GM23338 (cell line): ENCODE measurements at regions not wholly inside any gene's neighbourhood (a gene's known extent, or its start where the extent isn't known, plus 50 kb on each side); places are given as distances from the start of the nearest gene placed in this dataset.

Source experiments
- ATAC-seq: fragments of 200-7000 bp; cut with Tn5 transposase; 3 replicates; pipeline ENCODE4 v1.9.1; 2020
- DNase-seq: peaks from one replicate; pipeline ENCODE4 v3.0.0-alpha.2; 2015; ENCODE audit warnings: low spot score
- H2AFZ ChIP-seq: fragments of 200-600 bp; sonication (generic); 2 replicates; pipeline ENCODE4 v1.8.0; 2016; ENCODE audit warnings: antibody characterized with exemption, mild to moderate bottlenecking, moderate library complexity
- H3F3A ChIP-seq: fragments of 200-600 bp; sonication (generic); replicated peaks from 2 replicates; pipeline ENCODE4 v1.8.0; 2017; ENCODE audit warnings: antibody characterized with exemption, mixed run types, low read depth
- H3K27ac ChIP-seq: fragments of 200-600 bp; sonication (generic); 2 replicates; pipeline ENCODE4 v1.6.1; 2016; ENCODE audit warnings: low read depth
- H3K27me3 ChIP-seq: fragments of 200-600 bp; sonication (generic); 2 replicates; pipeline ENCODE4 v1.8.0; 2016; ENCODE audit warnings: mild to moderate bottlenecking, mixed run types, moderate library complexity; ENCODE audit not compliant: insufficient read depth
- H3K36me3 ChIP-seq: fragments of 200-600 bp; sonication (generic); 2 replicates; pipeline ENCODE4 v1.8.0; 2016; ENCODE audit warnings: mild to moderate bottlenecking; ENCODE audit not compliant: insufficient read depth
- H3K4me1 ChIP-seq: fragments of 200-600 bp; sonication (generic); 2 replicates; pipeline ENCODE4 v1.8.0; 2016; ENCODE audit warnings: mild to moderate bottlenecking, moderate library complexity; ENCODE audit not compliant: insufficient read depth
- H3K4me2 ChIP-seq: fragments of 200-600 bp; sonication (generic); 2 replicates; pipeline ENCODE4 v1.7.1; 2017; ENCODE audit warnings: mixed run types
- H3K4me3 ChIP-seq: fragments of 200-600 bp; sonication (generic); 2 replicates; pipeline ENCODE4 v1.6.1; 2016; ENCODE audit warnings: mixed run types
- H3K79me2 ChIP-seq: fragments of 200-600 bp; sonication (generic); replicated peaks from 2 replicates; pipeline ENCODE4 v1.8.0; 2017; ENCODE audit warnings: mild to moderate bottlenecking; ENCODE audit not compliant: insufficient read depth
- H3K9me2 ChIP-seq: fragments of 200-600 bp; sonication (generic); 2 replicates; pipeline ENCODE4 v1.8.0; 2017; ENCODE audit not compliant: insufficient read depth
- H4K20me1 ChIP-seq: fragments of 200-600 bp; sonication (generic); replicated peaks from 2 replicates; pipeline ENCODE4 v1.8.0; 2017; ENCODE audit warnings: mild to moderate bottlenecking; ENCODE audit not compliant: insufficient read depth
- H3K27ac Mint-ChIP-seq: 2 replicates; pipeline ENCODE4 v1.8.0; 2020; ENCODE audit warnings: inconsistent platforms, mild to moderate bottlenecking, moderate library complexity, mixed read lengths
- H3K27me3 Mint-ChIP-seq: 3 replicates; pipeline ENCODE4 v1.8.0; 2022; ENCODE audit warnings: low read depth, mild to moderate bottlenecking, moderate library complexity, mixed read lengths, inconsistent platforms; ENCODE audit not compliant: insufficient read depth, poor library complexity
- H3K36me3 Mint-ChIP-seq: 3 replicates; pipeline ENCODE4 v1.8.0; 2021; ENCODE audit warnings: low read depth, mild to moderate bottlenecking, inconsistent platforms, moderate library complexity, mixed read lengths
- H3K4me1 Mint-ChIP-seq: 3 replicates; pipeline ENCODE4 v1.8.0; 2020; ENCODE audit warnings: mild to moderate bottlenecking, inconsistent platforms, mixed read lengths
- H3K4me3 Mint-ChIP-seq: 3 replicates; pipeline ENCODE4 v1.8.0; 2021; ENCODE audit warnings: moderate library complexity, mild to moderate bottlenecking, inconsistent platforms, mixed read lengths
- H3K9me3 Mint-ChIP-seq: 3 replicates; pipeline ENCODE4 v1.8.0; 2020; ENCODE audit warnings: moderate library complexity, mild to moderate bottlenecking, inconsistent platforms, mixed read lengths
- CREB1 ChIP-seq: fragments of 250-450 bp; sonication (Bioruptor Pico); IDR thresholded peaks from 2 replicates; pipeline ENCODE4 v1.5.0; 2020; ENCODE audit warnings: low read depth, mild to moderate bottlenecking, moderate library complexity
- EZH2 ChIP-seq: fragments of 200-600 bp; sonication (generic); IDR thresholded peaks from one replicate; pipeline ENCODE4 v1.8.0; 2017; ENCODE audit warnings: antibody characterized with exemption, mild to moderate bottlenecking, low read depth; ENCODE audit not compliant: unreplicated experiment
- EZH2phosphoT487 ChIP-seq: fragments of 200-600 bp; sonication (generic); IDR thresholded peaks from one replicate; pipeline ENCODE4 v1.8.1; 2018; ENCODE audit warnings: antibody characterized with exemption; ENCODE audit not compliant: unreplicated experiment
- JUNB ChIP-seq: IDR thresholded peaks from one replicate; pipeline ENCODE4 v1.6.1; 2016; ENCODE audit warnings: antibody characterized with exemption; ENCODE audit not compliant: unreplicated experiment
- NANOG ChIP-seq: IDR thresholded peaks from 2 replicates; pipeline ENCODE4 v1.6.1; 2016; ENCODE audit warnings: antibody characterized with exemption, borderline replicate concordance
- POLR2AphosphoS5 ChIP-seq: IDR thresholded peaks from 2 replicates; pipeline ENCODE4 v1.6.1; 2016; ENCODE audit warnings: antibody characterized with exemption, low read depth
- STAT1 ChIP-seq: IDR thresholded peaks from one replicate; pipeline ENCODE4 v1.6.1; 2016; ENCODE audit warnings: antibody characterized with exemption; ENCODE audit not compliant: unreplicated experiment
- ZNF114 ChIP-seq: fragments of 250-450 bp; sonication (Bioruptor Pico); IDR thresholded peaks from 2 replicates; pipeline ENCODE4 v1.5.0; 2020; ENCODE audit warnings: mild to moderate bottlenecking, moderate library complexity
- ZNF331 ChIP-seq: fragments of 250-450 bp; sonication (Bioruptor Pico); IDR thresholded peaks from 2 replicates; pipeline ENCODE4 v1.5.0; 2020; ENCODE audit warnings: low read depth, mild to moderate bottlenecking, moderate library complexity
- ZNF462 ChIP-seq: fragments of 250-450 bp; sonication (Bioruptor Pico); IDR thresholded peaks from 2 replicates; pipeline ENCODE4 v1.5.0; 2020; ENCODE audit warnings: mild to moderate bottlenecking, moderate library complexity
- TF ChIP-seq, protein P1 (sequence below): IDR thresholded peaks from one replicate; pipeline ENCODE4 v1.6.1; 2018; ENCODE audit warnings: antibody characterized with exemption; ENCODE audit not compliant: unreplicated experiment
- TF ChIP-seq, protein P2 (sequence below), 2 experiments: fragments of 200-600 bp in 1 of 2; sonication (generic) in 1 of 2; conservative IDR thresholded peaks; 2 replicates each; pipeline versions ENCODE4 v1.5.1 to v1.6.1; 2016 to 2017; ENCODE audit warnings: antibody characterized with exemption in 2 of 2, low read depth in 2 of 2, mild to moderate bottlenecking in 2 of 2, moderate library complexity in 1 of 2
- TF ChIP-seq, protein P3 (sequence below): IDR thresholded peaks from 2 replicates; pipeline ENCODE4 v1.6.1; 2016; ENCODE audit warnings: antibody characterized with exemption

DNA sequence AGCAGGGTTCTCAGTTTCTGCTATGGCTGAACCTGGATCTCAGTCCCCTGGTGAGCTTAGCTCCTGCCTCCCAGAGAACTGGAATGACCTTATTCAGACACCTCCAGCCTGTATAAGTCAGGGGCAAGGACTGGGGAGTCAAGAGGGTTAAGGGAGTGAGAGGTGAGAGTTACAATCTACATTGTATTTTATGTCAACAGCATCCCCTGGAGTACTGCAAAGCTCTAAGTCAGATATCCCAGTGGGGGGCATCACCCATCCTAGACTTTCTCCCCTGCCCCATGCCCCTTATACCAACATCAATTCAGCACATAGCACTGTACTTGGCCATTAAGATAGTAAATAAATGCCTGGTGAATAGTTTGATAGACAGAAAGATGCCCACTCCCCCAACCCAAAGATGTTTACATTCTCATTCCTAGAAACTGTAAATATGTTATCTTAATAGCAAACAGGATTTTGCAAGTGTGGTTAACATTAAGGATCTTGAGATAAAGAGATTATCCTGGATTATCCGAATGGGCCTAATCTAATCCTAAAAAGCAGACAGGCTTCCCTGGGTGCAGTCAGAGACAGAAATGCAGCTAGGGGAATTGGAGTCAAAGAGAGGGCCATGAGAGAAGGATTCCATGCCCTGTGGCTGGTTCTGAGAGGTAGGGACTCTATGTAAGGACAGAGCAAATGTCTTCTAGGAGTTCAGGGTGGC, 132.3 kb upstream of the RASGRP1 start:
- Mint-ChIP-seq H3K4me1 (peaks cover 2% of the 10 kb centered on the region; the same call in 2 of the 3 replicates), H3K9me3 (no peaks in the 10 kb centered on the region), H3K4me3 (no peak overlapping the region), H3K27me3 (peaks cover 12% of the 10 kb centered on the region), H3K36me3 (no peaks in the 10 kb centered on the region), H3K27ac (no peak overlapping the region)
- ATAC-seq (no peak), DNase-seq (no peak)
- Histone ChIP-seq H3K27me3 (no peaks in the 10 kb centered on the region), H4K20me1 (no peaks in the 10 kb centered on the region), H3K9me2 (no peaks in the 10 kb centered on the region), H3K4me3 (no peak overlapping the region), H2AFZ (no peak overlapping the region), H3K36me3 (no peaks in the 10 kb centered on the region), H3F3A (no peaks in the 10 kb centered on the region), H3K79me2 (no peaks in the 10 kb centered on the region), H3K27ac (no peak overlapping the region), H3K4me1 (no peaks in the 10 kb centered on the region), H3K4me2 (no peak overlapping the region)
- TF ChIP-seq, protein P1, sequence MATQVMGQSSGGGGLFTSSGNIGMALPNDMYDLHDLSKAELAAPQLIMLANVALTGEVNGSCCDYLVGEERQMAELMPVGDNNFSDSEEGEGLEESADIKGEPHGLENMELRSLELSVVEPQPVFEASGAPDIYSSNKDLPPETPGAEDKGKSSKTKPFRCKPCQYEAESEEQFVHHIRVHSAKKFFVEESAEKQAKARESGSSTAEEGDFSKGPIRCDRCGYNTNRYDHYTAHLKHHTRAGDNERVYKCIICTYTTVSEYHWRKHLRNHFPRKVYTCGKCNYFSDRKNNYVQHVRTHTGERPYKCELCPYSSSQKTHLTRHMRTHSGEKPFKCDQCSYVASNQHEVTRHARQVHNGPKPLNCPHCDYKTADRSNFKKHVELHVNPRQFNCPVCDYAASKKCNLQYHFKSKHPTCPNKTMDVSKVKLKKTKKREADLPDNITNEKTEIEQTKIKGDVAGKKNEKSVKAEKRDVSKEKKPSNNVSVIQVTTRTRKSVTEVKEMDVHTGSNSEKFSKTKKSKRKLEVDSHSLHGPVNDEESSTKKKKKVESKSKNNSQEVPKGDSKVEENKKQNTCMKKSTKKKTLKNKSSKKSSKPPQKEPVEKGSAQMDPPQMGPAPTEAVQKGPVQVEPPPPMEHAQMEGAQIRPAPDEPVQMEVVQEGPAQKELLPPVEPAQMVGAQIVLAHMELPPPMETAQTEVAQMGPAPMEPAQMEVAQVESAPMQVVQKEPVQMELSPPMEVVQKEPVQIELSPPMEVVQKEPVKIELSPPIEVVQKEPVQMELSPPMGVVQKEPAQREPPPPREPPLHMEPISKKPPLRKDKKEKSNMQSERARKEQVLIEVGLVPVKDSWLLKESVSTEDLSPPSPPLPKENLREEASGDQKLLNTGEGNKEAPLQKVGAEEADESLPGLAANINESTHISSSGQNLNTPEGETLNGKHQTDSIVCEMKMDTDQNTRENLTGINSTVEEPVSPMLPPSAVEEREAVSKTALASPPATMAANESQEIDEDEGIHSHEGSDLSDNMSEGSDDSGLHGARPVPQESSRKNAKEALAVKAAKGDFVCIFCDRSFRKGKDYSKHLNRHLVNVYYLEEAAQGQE, result no peak
- TF ChIP-seq EZH2phosphoT487, result no peak
- TF ChIP-seq ZNF462 (CRISPR knock-in tag), result no peak
- TF ChIP-seq EZH2, result no peak
- no peak for TF ChIP-seq ZNF114 (CRISPR knock-in tag)
- TF ChIP-seq NANOG, result no peak
- TF ChIP-seq, protein P2, sequence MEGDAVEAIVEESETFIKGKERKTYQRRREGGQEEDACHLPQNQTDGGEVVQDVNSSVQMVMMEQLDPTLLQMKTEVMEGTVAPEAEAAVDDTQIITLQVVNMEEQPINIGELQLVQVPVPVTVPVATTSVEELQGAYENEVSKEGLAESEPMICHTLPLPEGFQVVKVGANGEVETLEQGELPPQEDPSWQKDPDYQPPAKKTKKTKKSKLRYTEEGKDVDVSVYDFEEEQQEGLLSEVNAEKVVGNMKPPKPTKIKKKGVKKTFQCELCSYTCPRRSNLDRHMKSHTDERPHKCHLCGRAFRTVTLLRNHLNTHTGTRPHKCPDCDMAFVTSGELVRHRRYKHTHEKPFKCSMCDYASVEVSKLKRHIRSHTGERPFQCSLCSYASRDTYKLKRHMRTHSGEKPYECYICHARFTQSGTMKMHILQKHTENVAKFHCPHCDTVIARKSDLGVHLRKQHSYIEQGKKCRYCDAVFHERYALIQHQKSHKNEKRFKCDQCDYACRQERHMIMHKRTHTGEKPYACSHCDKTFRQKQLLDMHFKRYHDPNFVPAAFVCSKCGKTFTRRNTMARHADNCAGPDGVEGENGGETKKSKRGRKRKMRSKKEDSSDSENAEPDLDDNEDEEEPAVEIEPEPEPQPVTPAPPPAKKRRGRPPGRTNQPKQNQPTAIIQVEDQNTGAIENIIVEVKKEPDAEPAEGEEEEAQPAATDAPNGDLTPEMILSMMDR (conservative IDR thresholded peaks at IDR 0.05; ENCODE audit: low read depth in 2 of 2), result no peak
- TF ChIP-seq ZNF331 (CRISPR knock-in tag), result no peak
- no peak for TF ChIP-seq STAT1
- TF ChIP-seq CREB1 (CRISPR knock-in tag), result no peak
- no peak for TF ChIP-seq JUNB
- TF ChIP-seq, protein P3, sequence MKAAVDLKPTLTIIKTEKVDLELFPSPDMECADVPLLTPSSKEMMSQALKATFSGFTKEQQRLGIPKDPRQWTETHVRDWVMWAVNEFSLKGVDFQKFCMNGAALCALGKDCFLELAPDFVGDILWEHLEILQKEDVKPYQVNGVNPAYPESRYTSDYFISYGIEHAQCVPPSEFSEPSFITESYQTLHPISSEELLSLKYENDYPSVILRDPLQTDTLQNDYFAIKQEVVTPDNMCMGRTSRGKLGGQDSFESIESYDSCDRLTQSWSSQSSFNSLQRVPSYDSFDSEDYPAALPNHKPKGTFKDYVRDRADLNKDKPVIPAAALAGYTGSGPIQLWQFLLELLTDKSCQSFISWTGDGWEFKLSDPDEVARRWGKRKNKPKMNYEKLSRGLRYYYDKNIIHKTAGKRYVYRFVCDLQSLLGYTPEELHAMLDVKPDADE, result no peak
- TF ChIP-seq POLR2AphosphoS5, result no peak
